CD4-positive, alpha-beta T cell (primary cell): ENCODE measurements at regions not wholly inside any gene's neighbourhood (a gene's known extent, or its start where the extent isn't known, plus 50 kb on each side); places are given as distances from the start of the nearest gene placed in this dataset.

Experiments
- ATAC-seq: fragments of 200-7000 bp; cut with Tn5 transposase; one replicate; pipeline ENCODE4 v1.10.0; 2022; ENCODE audit warnings: mild to moderate bottlenecking; ENCODE audit not compliant: poor library complexity
- CTCF ChIA-PET: fragments of 350-600 bp; sonication (Branson Sonifier 250); formaldehyde crosslinking; loops from one replicate; lab custom pipeline; 2021; ENCODE audit warnings: antibody characterized with exemption, inconsistent platforms; lab: Charles Lee
- POLR2A ChIA-PET: fragments of 350-600 bp; sonication (Branson Sonifier 250); formaldehyde crosslinking; loops from one replicate; lab custom pipeline; 2021; ENCODE audit warnings: antibody characterized with exemption, inconsistent platforms; lab: Charles Lee
- DNase-seq, 14 experiments: peaks; one replicate each; pipeline ENCODE4 v3.0.0-alpha.2; 2013 to 2020; ENCODE audit warnings: mixed read lengths in 2 of 14
- H3K27ac ChIP-seq, 2 donors: one replicate each; pipeline versions ENCODE4 v1.5.1 to v1.7.0; 2013; ENCODE audit warnings: low read length in 2 of 2, low read depth in 1 of 2, mild to moderate bottlenecking in 1 of 2
- H3K27me3 ChIP-seq, 2 experiments: 1 replicate in 1 of 2; 2 replicates in 1 of 2; pipeline versions ENCODE4 v1.6.1 to v1.7.0; 2013; ENCODE audit warnings: low read length in 2 of 2, control low read depth in 1 of 2, mild to moderate bottlenecking in 1 of 2, moderate library complexity in 1 of 2; ENCODE audit not compliant: insufficient read depth in 2 of 2, control insufficient read depth in 1 of 2
- H3K36me3 ChIP-seq: one replicate; pipeline ENCODE4 v1.6.1; 2013; ENCODE audit warnings: low read length, control low read depth; ENCODE audit not compliant: insufficient read depth
- H3K4me1 ChIP-seq: one replicate; pipeline ENCODE4 v1.6.1; 2013; ENCODE audit warnings: low read length, control low read depth; ENCODE audit not compliant: insufficient read depth
- H3K4me3 ChIP-seq: one replicate; pipeline ENCODE4 v1.5.1; 2013; ENCODE audit warnings: mild to moderate bottlenecking, low read length, moderate library complexity
- H3K9me3 ChIP-seq, 2 experiments: 1 replicate in 1 of 2; 2 replicates in 1 of 2; pipeline versions ENCODE4 v1.6.1 to v1.7.0; 2013; ENCODE audit warnings: low read length in 2 of 2, mild to moderate bottlenecking in 2 of 2, control low read depth in 1 of 2, moderate library complexity in 1 of 2; ENCODE audit not compliant: control insufficient read depth in 1 of 2, insufficient read depth in 1 of 2
- H3K27ac Mint-ChIP-seq: one replicate; pipeline ENCODE4 v1.8.0; 2020; ENCODE audit warnings: mixed read lengths
- H3K27me3 Mint-ChIP-seq: one replicate; pipeline ENCODE4 v1.8.0; 2021; ENCODE audit warnings: mixed read lengths
- H3K36me3 Mint-ChIP-seq: one replicate; pipeline ENCODE4 v1.8.0; 2021; ENCODE audit warnings: low read depth, mixed read lengths
- H3K4me1 Mint-ChIP-seq: one replicate; pipeline ENCODE4 v1.8.0; 2021; ENCODE audit warnings: low read depth, mixed read lengths
- H3K4me3 Mint-ChIP-seq: one replicate; pipeline ENCODE4 v1.8.0; 2020; ENCODE audit warnings: mild to moderate bottlenecking, mixed read lengths
- H3K9me3 Mint-ChIP-seq: one replicate; pipeline ENCODE4 v1.8.0; 2020; ENCODE audit warnings: mixed read lengths
- CTCF ChIP-seq: fragments of 200-600 bp; IDR thresholded peaks from one replicate; pipeline ENCODE4 v1.8.0; 2022; ENCODE audit warnings: antibody characterized with exemption, mild to moderate bottlenecking
- intact Hi-C, 2 experiments: fragments of 100-400 bp; cut with DNase I in 1 of 2; cut with micrococcal nuclease in 1 of 2; formaldehyde crosslinking; loops; one replicate each; pipeline versions ENCODE4 v1.15.1 to v1.9.0; 2023 to 2025; cut with DNase I, micrococcal nuclease

- H3K27ac Mint-ChIP-seq, result no peak overlapping the region
- no peak overlapping the region for H3K4me3 Mint-ChIP-seq
- H3K9me3 Mint-ChIP-seq, result peaks cover 3% of the 10 kb centered on the region
Observed at GRCh38 chr1:233791372-233791703, 113.1 kb upstream of the SLC35F3 start.

GRCh38 chr1:233791721-233792120 lies 112.8 kb upstream of the SLC35F3 start:
- Histone ChIP-seq H3K27me3 (peaks cover 6 to 7% of the 10 kb centered on the region in 2 experiments), H3K4me3 (no peak overlapping the region), H3K27ac (no peak overlapping the region), H3K4me1 (no peaks in the 10 kb centered on the region), H3K36me3 (no peaks in the 10 kb centered on the region), H3K9me3 (peaks cover 0 to 3% of the 10 kb centered on the region in 2 experiments)
- DNase-seq (no peak), ATAC-seq (no peak)
- ChIA-PET CTCF (interaction anchor here (1.1 to 1.3 kb wide), 3 partner anchors 10 to 488 kb away, joined by 4 to 9 read pairs (median 5); no protein-coding TSS in a partner anchor), POLR2A (no interaction called here)
- Mint-ChIP-seq H3K27ac (no peak overlapping the region), H3K36me3 (no peaks in the 10 kb centered on the region), H3K4me1 (no peaks in the 10 kb centered on the region), H3K9me3 (peaks cover 3% of the 10 kb centered on the region), H3K27me3 (peaks cover 36% of the 10 kb centered on the region), H3K4me3 (no peak overlapping the region)
- intact Hi-C loops, result loop anchor here in 1 of 2 experiments (1.0 kb wide), 1 partner anchor 487 kb away; no protein-coding TSS in a partner anchor
- TF ChIP-seq CTCF, result no peak

More at GRCh38 chr1:233791372-233791703, 113.1 kb upstream of the SLC35F3 start:
- Mint-ChIP-seq H3K4me1 (no peaks in the 10 kb centered on the region), H3K36me3 (no peaks in the 10 kb centered on the region), H3K27me3 (peaks cover 36% of the 10 kb centered on the region)
- ChIA-PET CTCF (interaction anchor here (1.1 to 1.3 kb wide), 3 partner anchors 9 to 487 kb away, joined by 4 to 9 read pairs (median 5); no protein-coding TSS in a partner anchor), POLR2A (no interaction called here)
- Histone ChIP-seq H3K4me1 (no peaks in the 10 kb centered on the region), H3K27ac (no peak overlapping the region), H3K9me3 (peaks cover 0 to 3% of the 10 kb centered on the region in 2 experiments), H3K36me3 (no peaks in the 10 kb centered on the region), H3K27me3 (peaks cover 6 to 7% of the 10 kb centered on the region in 2 experiments), H3K4me3 (no peak overlapping the region)
- intact Hi-C loops, result loop anchor here in 1 of 2 experiments (1.0 kb wide), 1 partner anchor 487 kb away; no protein-coding TSS in a partner anchor
- ATAC-seq (no peak), DNase-seq (no peak)
- TF ChIP-seq CTCF, result no peak

- no peak for TF ChIP-seq CTCF
- intact Hi-C loops, result no loop called here
Observed at GRCh38 chr1:233794863-233795262, 109.6 kb upstream of the SLC35F3 start.

More at GRCh38 chr1:233794863-233795262, 109.6 kb upstream of the SLC35F3 start:
- Mint-ChIP-seq H3K36me3 (no peaks in the 10 kb centered on the region), H3K4me3 (no peak overlapping the region), H3K9me3 (peaks cover 3% of the 10 kb centered on the region), H3K27ac (no peak overlapping the region), H3K4me1 (no peaks in the 10 kb centered on the region), H3K27me3 (peaks cover 28% of the 10 kb centered on the region)
- H3K4me3 ChIP-seq, result no peak overlapping the region
- no peak overlapping the region for H3K27ac ChIP-seq
- H3K36me3 ChIP-seq, result no peaks in the 10 kb centered on the region
- H3K9me3 ChIP-seq, result peaks cover 0 to 3% of the 10 kb centered on the region in 2 experiments
- ATAC-seq (no peak), DNase-seq (no peak)
- POLR2A ChIA-PET, result no interaction called here
- no peaks in the 10 kb centered on the region for H3K4me1 ChIP-seq
- CTCF ChIA-PET, result no interaction called here
- H3K27me3 ChIP-seq, result peaks cover 6 to 7% of the 10 kb centered on the region in 2 experiments
